Loucy (cell line): ENCODE measurements at regions not wholly inside any gene's neighbourhood (a gene's known extent, or its start where the extent isn't known, plus 50 kb on each side); places are given as distances from the start of the nearest gene placed in this dataset.

Source experiments
- EZH2phosphoT487 ChIP-seq: fragments of 200-600 bp; IDR thresholded peaks from 2 replicates; pipeline ENCODE4 v1.6.1; 2018; ENCODE audit warnings: antibody characterized with exemption, mild to moderate bottlenecking, moderate library complexity, borderline replicate concordance
- TF ChIP-seq, protein P1 (sequence below): fragments of 200-600 bp; sonication (generic); conservative IDR thresholded peaks from 2 replicates; pipeline ENCODE4 v1.5.1; 2014; ENCODE audit warnings: mild to moderate bottlenecking, antibody characterized with exemption, low read length

DNA sequence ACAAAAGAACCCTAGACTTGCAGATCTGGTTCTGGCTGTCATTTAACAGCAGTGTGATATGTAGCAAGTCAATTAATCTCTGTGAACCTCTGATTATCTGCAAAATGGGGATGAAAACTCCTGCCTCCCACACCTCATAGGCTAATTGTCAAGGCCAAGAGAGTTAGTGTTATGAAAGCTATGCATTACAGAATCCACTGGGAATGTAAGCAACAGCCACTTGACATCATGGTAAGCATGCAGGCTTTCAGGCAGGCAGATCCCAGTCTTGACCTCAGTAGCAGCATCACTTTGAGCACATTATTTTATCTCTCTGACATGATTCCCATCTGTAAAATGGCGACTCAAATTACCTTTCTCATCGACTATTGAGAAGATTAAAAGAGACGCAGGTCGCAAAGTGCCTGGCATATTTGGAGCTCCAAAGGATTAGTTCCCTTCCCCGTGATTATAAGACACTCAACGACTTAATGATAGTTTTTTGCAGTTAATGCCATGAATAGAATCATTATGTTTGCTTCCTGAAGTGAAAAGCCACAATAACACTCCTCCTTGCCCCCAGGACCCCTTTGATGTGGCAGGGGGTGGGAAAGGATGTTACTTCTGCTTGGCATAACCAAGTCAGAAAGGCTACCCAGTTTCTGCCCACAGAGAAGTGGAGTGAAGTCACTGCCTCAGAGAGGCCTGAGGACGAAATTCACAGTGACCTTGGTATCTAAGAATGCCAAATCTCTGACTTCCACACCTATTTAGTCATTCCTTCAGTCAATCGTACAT, 273.0 kb upstream of the NFIA start:
- TF ChIP-seq, protein P1, sequence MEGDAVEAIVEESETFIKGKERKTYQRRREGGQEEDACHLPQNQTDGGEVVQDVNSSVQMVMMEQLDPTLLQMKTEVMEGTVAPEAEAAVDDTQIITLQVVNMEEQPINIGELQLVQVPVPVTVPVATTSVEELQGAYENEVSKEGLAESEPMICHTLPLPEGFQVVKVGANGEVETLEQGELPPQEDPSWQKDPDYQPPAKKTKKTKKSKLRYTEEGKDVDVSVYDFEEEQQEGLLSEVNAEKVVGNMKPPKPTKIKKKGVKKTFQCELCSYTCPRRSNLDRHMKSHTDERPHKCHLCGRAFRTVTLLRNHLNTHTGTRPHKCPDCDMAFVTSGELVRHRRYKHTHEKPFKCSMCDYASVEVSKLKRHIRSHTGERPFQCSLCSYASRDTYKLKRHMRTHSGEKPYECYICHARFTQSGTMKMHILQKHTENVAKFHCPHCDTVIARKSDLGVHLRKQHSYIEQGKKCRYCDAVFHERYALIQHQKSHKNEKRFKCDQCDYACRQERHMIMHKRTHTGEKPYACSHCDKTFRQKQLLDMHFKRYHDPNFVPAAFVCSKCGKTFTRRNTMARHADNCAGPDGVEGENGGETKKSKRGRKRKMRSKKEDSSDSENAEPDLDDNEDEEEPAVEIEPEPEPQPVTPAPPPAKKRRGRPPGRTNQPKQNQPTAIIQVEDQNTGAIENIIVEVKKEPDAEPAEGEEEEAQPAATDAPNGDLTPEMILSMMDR, result no peak
- TF ChIP-seq EZH2phosphoT487, result no peak
